ENCODE measurements at regions not wholly inside any gene's neighbourhood (a gene's known extent, or its start where the extent isn't known, plus 50 kb on each side); places are given as distances from the start of the nearest gene placed in this dataset.
"Not testable (repeated sequence)": the region's sequence is repeated elsewhere in the genome, so short reads cannot be mapped to it uniquely, and the experiment has no call there.

DNA sequence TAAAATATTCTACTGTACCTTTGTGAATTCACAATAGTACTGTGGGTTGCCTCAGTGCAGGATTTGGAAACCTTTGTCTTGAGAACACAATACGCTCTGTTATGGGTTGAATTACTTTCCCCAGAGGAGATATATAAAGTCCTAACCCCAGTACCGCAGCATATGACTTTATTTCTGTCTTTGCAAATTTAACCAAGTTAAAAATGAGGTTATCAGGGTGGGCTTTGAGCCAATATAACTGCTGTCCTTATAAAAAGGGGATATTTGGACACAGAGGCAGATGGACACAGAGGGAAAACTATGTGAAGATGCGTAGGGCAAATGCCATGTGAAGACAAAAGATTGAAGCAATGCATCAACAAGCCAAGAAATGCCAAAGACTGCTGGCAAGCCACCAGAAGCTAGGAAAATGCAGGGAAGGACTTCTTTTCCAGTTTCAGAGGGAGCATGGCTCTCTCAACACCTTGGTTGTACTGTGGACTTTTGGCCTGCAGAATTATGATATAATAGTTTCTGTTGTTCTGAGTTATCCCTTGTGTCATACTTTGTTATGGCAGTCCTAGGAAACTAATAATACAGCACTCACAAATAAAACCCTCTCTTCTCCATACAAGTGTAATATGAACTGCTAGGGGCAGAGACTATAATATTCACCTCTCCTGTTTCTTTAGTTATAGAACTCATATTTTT, 292.6 kb upstream of the SPTLC3 start:
- DNase-seq (ENCODE audit: extremely low read depth in 1 of 2, low read depth in 1 of 2) = no peak

DNA sequence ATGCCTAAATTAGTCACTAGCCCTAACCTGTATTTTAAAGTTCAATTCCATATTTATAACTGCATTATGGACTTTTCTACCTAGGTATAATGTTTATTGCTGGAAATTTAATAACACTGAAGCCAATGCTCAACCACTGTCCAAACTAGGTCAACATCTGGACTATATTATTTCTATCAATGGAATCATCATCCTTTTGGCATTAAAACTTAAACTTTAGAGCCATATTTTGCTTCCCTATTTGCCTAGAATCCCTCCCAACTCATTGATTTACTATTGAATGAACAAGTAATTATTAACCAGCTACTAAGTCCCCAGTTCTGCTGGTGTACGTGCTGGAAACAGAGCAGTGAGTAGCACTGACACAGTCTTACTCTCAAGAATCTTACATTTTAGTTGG, 291.7 kb upstream of the SPTLC3 start:
- DNase-seq (ENCODE audit: extremely low read depth in 1 of 2, low read depth in 1 of 2) = no peak

DNA sequence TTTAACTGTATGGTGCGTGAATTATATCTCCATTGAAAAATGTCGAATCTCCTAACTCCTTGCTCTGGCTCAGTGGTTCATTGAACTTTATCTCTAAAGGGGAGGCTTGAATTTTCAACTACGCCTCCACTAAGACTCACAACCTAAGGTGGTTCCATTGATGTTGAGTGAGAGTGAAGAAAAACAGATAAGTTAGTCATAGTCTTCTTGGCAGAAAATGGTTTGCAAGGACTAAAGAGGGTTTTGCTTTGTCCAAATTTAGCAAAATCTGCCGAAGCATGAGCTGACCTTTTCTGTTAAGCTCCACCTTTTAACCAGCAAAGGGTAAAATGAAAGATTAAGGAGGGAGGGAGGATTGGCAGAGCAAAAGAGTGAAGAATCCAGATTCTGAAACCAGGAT, 290.2 kb upstream of the SPTLC3 start:
- no peak for DNase-seq (ENCODE audit: extremely low read depth in 1 of 2, low read depth in 1 of 2)

DNA sequence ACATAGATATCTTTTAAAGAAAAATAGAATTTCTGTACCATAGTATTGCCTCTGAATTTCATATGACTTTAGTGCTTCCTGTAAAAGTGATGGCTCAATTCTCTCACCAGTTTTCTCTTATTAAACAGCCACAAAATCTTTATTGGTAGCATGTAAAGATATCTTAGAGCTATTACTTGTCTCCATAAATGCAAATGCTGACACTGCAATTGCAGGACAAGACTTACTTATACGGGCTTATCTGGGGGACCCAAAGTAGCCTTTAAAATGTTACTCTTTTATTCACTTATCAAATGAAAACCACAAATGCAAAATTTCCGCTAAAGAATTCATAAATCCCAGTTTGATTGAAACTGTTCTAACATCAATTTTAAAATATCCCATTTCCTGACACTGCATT, 287.1 kb upstream of the SPTLC3 start:
- no peak for DNase-seq (ENCODE audit: extremely low read depth in 1 of 2, low read depth in 1 of 2)

DNA sequence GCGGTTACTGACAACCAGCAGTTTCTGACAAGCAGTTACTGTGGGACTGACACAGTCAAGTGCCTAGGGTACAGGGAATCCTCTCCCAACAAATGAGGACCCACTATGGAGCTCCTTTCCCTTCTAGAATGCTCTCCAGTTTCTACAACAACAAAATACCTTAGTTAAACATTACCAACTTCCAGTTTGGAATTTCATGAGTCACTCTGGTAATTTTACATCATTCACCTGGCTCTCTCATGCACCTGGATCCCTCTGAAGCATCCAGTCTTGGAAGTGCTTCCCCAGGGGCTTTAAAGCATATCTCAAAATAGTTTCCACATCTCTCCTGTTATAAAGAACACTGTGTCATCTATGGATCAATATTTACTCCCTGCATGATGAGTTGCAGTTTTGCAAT, 286.7 kb upstream of the SPTLC3 start:
- no peak for DNase-seq (ENCODE audit: extremely low read depth in 1 of 2, low read depth in 1 of 2)

DNA sequence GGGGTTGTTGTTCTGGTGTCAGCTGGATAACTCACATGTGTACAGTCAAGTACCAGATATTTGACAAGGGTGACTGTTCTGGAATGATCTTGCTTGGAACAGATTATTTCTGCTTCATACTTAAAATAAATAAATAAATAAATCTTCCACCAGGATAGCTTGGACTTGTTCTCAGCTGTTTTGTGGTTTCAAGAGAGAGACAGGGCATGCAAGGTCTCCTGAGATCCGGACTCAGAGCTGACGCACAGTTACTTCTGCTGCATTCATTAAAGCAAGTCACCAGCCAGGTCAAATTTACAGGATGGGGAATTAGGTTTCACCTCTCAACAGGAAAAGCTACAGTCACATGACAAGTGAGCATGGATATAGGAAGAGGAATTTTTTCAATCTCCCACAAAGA, 285.0 kb upstream of the SPTLC3 start:
- DNase-seq (ENCODE audit: extremely low read depth in 1 of 2, low read depth in 1 of 2) = no peak

DNA sequence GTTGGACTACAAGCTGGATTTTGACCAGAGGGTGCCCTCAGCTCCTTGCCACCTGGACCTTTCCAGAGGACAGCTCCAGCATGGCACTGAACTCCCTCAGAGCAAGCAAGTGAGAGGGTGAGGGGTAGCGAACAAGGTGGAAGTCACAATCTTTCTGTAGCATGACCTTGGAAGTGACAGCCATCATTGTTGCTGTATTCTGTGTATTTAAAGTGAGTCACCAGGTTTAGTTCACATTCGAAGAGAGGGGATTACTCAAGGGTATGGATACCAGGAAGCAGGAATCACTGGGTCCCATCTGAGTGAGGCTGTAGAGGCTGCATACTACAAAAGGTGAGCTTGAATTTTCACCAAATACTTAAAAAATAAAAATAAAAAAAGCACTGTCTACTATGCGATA, 280.0 kb upstream of the SPTLC3 start:
- DNase-seq (ENCODE audit: extremely low read depth in 1 of 2, low read depth in 1 of 2) = no peak

DNA sequence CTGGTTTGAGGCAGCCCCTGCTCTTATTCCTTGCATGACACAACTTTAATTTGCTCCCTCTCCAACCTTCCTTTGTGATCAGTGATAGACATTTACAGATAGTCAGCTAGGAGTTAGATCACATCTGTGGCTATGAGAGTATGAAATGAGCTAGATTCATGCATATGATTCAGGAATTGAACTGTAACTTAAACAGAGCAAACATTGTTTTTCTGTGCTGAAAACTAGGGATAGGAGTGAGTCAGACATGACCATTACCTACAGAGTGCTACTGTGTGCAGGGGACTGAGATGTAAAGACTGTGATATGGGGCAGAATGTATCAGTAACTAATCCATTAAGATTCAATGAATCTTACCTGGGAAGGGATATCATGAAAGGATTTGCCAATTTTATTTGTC, 279.4 kb upstream of the SPTLC3 start:
- DNase-seq (ENCODE audit: extremely low read depth in 1 of 2, low read depth in 1 of 2) = no peak

DNA sequence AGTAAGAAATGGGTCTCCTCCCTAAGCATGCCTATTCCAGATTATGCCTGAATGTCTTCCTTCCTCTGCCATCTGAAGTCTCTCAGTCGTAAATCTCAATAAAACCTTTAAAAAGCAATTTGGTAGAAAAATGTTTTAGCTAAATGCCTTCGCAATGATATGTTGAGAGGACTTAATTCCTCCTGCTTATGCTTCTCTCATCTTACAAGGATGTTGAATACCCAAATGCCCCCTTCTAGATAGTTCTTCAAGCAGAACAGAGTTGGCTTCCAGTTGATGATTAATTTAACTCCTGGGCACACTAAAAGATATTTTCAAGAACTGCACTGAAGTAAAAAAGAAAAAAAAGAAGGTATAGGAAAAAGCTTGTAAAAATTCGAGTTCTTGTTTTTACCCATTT, 275.0 kb upstream of the SPTLC3 start:
- no peak for DNase-seq (ENCODE audit: extremely low read depth in 1 of 2, low read depth in 1 of 2)

DNA sequence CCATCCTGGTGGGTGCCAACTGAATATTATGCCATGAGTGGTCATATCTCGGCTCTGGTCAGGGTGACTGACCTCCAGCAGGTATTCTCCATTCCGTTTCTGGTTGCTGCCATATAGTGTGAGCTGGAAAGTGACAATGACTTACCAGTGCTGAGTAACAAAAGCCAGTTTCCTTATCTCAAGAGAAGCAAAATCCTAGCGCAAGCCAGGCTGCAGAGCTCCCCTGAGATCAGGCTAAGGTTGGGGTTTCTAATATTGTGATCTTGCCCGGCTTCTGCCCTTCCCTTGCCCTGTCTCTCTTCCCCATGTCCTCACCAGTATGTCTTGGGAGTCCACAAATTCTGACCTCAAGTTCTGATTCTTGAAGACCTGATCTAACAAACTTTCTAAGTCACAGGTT, 271.3 kb upstream of the SPTLC3 start:
- no peak for DNase-seq (ENCODE audit: extremely low read depth in 1 of 2, low read depth in 1 of 2)

DNA sequence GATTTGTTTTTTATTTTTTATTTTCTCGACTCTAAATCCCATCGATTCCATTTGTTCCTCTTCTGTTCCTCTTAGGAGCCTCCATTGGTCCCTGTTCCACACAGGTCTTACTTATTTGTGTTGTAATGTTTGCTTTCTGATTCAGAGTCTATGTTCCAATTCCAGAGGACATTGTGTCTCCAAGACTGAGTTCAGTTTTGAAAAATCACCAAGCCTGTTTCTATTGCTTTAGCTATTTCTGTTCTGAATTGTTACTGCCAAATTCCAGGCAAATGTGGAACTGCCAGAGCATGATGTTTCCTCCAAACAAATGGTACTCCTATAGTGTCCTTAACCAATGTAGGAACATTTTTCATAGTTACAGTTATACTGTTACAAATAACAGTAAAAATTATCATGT, 270.9 kb upstream of the SPTLC3 start:
- DNase-seq (ENCODE audit: extremely low read depth in 1 of 2, low read depth in 1 of 2) = no peak

DNA sequence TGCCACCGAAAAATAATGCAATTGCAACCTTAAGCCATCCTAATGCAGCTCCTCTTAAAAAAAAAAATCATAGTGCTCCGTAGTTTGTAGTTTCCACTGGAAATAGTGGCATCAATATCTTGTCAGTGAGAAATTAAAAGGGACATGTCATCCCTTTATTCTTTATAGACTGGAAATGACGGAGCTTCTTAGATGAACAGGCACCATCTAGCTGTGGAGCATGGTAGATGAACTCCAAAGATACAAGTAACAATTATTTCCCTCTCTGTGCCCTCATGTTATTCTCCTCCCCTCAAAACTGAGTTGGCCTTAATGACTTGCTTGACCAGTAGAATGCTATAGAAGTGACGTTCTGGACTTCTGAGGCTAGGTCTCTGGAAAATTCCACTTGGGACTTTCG, 268.1 kb upstream of the SPTLC3 start:
- no peak for DNase-seq (ENCODE audit: extremely low read depth in 1 of 2, low read depth in 1 of 2)

DNA sequence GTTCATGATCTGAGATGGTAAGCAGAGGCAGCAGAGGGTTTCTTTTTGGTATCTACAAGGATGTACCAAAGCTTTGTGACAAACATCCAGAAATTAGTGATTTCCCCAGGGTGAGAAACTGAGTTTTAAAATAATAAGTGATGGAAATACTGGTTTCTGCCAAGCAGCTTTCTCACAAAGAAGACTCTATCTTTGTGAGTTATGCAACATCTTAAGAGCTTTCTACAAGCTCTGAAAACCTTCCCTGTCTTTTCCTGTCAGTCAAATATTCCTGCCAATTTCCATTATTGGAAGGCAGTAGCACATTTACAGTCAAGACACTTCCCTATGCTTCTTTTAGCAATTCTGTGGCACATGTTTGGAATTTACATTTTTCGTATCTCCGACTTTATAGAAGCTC, 264.7 kb upstream of the SPTLC3 start:
- no peak for DNase-seq (ENCODE audit: extremely low read depth in 1 of 2, low read depth in 1 of 2)

DNA sequence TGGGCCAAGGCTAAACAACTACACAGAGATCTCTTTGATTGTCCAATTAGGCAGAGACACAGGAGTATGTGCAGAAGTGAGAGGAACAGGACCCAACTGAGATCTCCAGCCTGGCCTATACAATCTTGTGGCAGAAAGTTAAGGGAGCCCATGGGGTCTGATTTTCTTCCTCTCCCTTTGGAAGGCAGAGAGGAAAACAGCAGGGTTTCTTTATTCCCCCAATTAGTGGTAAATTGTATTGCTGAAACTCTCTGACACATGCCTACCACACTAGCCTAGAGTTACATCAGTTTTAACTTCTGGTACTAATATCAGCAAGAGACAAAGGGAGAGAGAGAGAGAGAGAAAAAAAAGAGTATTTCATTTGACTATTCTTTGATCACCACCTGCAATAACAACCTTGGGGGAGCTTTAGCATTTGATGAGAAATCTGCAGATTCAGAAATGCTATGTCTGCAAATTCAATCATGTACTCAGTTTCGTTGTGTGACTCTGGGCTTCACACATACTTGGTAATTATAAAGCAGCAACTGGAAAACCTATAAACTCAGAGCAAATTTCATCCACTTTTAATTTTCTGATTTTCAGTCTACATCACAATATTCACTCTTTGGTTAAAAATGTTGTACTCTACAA, 260.3 kb upstream of the SPTLC3 start:
- no peak for DNase-seq (ENCODE audit: extremely low read depth in 1 of 2, low read depth in 1 of 2)

DNA sequence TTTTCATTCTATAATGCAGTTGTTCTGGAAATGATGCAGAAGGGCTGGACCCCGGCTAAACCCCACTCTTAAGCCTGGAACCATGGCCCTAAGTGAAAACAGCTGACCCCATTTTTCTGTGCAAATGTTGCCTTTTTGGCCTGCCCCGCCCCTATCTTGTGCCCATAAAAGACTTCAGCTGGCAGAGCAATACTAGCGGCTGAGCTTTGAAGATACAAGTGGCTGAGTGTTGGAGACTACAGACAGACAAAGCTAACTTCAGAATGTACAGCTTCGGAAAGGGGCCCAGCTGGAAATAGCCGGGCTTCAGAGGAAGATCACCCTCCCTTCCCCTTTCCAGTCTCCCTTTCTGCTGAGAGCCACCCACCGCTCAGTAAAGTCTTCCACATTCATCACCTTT, 258.6 kb upstream of the SPTLC3 start:
- no peak for DNase-seq (ENCODE audit: extremely low read depth in 1 of 2, low read depth in 1 of 2)

DNA sequence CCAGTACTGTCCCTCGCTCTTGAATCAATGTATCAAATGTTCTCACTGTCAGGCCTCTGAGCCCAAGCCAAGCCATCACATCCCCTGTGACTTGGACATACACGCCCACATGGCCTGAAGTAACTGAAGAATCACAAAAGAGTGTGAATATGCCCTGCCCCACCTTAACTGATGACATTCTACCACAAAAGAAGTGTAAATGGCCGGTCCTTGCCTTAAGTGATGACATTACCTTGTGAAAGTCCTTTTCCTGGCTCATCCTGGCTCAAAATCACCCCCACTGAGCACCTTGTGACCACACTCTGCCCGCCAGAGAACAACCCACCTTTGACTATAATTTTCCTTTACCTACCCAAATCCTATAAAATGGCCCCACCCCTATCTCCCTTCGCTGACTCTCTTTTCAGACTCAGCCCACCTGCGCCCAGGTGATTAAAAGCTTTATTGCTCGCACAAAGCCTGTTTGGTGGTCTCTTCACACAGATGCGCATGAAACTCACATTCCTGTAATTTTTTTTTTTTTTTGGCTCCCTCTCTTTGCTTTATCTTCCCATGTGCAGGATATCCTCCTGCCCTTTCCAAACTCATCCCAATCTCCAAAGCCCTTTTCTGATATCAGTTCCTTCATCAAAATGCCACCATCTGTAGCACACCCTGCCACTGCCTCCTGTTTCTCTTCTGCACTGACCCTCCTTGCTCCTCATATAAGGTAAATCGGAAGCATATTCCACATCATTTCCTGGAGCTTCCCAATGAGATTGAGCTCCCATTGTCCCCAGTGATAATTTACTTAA, 255.7 kb upstream of the SPTLC3 start:
- not testable (repeated sequence) for DNase-seq (ENCODE audit: extremely low read depth in 1 of 2, low read depth in 1 of 2)

DNA sequence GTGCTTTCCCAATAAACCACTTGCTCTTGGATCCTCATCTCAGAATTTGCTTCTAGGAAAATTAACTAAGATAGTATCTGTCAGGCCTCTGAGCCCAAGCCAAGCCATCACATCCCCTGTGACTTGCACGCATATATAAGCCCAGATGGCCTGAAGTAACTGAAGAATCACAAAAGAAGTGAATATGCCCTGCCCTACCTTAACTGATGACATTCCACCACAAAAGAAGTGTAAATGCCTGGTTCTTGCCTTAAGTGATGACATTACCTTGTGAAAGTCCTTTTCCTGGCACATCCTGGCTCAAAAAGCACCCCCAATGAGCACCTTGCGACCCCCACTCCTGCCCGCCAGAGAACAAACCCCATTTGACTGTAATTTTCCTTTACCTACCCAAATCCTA, 255.0 kb upstream of the SPTLC3 start:
- DNase-seq (ENCODE audit: extremely low read depth in 1 of 2, low read depth in 1 of 2) = not testable (repeated sequence)

DNA sequence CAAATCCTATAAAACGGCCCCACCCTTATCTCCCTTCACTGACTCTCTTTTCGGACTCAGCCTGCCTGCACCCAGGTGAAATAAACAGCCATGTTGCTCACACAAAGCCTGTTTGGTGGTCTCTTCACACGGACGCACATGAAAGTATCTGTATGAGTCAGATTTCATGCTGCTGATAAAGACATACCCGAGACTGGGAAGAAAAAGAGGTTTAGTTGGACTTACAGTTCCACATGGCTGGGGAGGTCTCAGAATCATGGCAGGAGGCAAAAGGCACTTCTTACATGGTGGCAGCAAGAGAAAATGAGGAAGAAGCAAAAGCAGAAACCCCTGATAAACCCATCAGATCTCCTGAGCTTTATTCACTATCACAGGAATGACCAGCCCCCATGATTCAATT, 249.3 kb upstream of the SPTLC3 start:
- DNase-seq (ENCODE audit: extremely low read depth in 1 of 2, low read depth in 1 of 2) = not testable (repeated sequence)

DNA sequence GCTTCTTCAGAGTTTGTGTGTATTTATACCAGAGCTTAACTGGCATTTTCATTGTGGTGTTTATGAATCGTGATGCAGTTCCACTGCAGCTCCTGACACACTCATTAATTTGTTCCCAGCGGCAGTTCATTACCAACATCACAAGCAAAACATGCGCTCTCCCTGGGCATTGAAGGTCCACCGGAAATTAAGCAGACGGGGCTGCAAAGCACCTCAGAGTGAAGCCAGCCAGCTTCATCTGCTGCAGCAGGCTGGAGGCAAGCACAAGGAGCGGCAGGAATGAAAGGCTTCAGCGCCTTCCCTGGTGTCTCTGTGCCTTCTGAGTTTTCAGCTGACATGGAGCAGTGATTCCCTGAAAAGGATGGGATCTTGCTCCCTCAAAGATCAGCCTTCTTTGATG, 246.0 kb upstream of the SPTLC3 start:
- no peak for DNase-seq (ENCODE audit: extremely low read depth in 1 of 2, low read depth in 1 of 2)

DNA sequence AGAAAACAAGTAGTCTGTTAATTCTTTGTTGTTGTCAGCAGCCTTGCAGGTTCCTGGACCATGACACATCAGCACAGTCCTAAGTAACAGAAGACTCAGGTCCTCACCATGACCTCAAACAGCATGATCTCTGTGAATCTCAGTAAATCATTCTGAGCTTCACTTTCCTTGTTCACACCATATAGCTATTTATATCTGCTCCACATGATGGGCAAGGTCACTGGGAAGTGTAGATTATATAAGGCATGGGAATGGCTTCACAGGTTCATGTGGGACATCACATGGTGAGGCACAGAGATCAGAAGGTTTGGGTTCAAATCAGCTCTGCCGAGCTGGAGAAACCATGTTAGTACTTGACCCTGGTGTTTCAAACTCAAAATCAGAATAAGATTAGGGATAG, 245.4 kb upstream of the SPTLC3 start:
- no peak for DNase-seq (ENCODE audit: extremely low read depth in 1 of 2, low read depth in 1 of 2)

DNA sequence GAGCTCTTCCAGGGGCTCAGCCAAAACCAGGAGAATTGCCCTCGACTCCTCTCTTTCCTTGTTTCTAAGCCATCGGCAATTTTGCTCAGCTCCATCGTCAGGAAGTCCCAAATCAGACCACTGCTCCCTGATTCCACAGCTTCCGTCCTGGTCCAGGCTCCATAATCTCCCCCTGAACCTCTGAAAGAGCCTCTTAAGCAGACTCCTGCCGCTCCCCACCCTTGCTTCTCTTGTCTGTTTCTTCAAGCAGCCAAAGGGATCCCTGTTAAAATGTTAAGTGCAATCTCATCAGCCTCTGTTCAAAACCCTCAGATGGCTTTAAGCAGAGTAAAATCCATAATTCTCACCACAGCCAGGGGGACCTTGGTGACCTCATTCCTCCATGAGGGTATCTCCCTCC, 244.7 kb upstream of the SPTLC3 start:
- DNase-seq (ENCODE audit: extremely low read depth in 1 of 2, low read depth in 1 of 2) = no peak

DNA sequence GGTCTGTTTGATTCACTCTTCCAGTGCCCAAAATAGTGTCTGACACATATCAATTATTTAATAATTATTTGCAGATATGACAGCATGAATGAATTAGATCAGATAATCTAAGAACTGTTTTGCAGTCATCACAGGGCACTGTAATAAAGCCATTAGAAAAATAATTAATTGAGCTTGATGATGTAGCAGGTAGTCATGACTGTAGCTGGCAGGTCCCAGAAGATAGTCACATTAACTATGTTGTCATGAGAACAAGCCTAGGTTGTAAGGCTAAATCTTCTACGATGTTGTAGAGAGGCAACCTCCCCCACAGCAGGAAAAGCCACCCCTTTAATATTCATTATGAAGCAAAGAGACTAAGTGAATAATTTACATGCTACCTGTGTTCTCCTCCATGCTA, 243.9 kb upstream of the SPTLC3 start:
- no peak for DNase-seq (ENCODE audit: extremely low read depth in 1 of 2, low read depth in 1 of 2)
